ENCODE measurements at regions not wholly inside any gene's neighbourhood (a gene's known extent, or its start where the extent isn't known, plus 50 kb on each side); places are given as distances from the start of the nearest gene placed in this dataset.

DNA sequence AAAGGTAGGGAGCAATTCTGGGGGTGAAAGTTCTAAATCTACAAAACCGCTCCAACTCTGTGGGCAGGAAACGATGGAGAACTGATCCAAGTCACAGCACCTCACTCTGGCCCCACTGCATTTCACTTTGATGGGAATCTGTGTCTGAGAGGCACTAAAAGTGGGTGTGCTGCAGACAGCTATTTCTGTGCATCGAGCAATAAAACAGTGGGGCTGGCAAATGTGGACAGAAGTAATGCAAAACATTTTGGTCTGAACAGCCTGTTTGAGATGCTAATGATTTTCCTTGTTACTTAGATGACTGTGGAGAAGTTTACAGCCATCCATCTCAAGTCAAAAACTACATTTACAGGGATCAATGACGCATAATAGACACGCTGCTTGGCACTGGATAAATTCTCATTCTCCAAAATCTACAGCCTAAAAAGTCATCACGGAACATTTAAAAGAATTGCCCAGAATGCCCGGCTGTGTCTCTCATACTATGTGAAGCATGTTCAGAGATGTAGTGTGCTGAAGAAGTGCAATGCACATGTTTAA, 1671.6 kb upstream of the TENM3 start:
- TF ChIP-seq, protein P1, sequence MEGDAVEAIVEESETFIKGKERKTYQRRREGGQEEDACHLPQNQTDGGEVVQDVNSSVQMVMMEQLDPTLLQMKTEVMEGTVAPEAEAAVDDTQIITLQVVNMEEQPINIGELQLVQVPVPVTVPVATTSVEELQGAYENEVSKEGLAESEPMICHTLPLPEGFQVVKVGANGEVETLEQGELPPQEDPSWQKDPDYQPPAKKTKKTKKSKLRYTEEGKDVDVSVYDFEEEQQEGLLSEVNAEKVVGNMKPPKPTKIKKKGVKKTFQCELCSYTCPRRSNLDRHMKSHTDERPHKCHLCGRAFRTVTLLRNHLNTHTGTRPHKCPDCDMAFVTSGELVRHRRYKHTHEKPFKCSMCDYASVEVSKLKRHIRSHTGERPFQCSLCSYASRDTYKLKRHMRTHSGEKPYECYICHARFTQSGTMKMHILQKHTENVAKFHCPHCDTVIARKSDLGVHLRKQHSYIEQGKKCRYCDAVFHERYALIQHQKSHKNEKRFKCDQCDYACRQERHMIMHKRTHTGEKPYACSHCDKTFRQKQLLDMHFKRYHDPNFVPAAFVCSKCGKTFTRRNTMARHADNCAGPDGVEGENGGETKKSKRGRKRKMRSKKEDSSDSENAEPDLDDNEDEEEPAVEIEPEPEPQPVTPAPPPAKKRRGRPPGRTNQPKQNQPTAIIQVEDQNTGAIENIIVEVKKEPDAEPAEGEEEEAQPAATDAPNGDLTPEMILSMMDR (IDR thresholded peaks at IDR 0.05; ENCODE audit: low read depth, low read length): no peak
- in situ Hi-C loops (cut with HindIII; ENCODE audit: low sequenced_read_pairs): no loop called here
- DNase-seq (ENCODE audit: low read depth, low spot score): no peak
- H3K4me3 ChIP-seq (ENCODE audit: low read depth, low read length): no peak overlapping the region

DNA sequence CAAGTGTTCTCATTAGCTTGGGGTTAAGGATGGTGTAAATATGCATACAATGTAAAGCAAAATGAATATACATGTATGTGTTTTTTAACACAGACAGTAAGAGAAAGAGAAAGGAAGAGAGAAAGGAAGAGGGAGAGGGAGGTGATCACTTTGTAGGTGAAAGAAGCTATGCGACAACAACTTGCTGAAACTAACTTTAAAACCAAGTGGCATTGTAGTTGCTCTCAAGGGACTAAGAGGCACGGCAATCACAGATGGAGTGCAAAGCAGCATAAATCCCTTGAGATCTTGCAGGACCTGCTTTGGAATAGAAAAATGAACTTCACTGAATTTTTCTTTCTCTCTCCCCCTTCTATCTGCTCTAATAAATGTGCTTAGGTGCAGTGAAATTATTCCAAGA, 1665.0 kb upstream of the TENM3 start:
- TF ChIP-seq, protein P1 (IDR thresholded peaks at IDR 0.05; ENCODE audit: low read depth, low read length): no peak
- H3K4me3 ChIP-seq (ENCODE audit: low read depth, low read length): no peak overlapping the region
- no peak for DNase-seq (ENCODE audit: low read depth, low spot score)
- in situ Hi-C loops (cut with HindIII; ENCODE audit: low sequenced_read_pairs): no loop called here

DNA sequence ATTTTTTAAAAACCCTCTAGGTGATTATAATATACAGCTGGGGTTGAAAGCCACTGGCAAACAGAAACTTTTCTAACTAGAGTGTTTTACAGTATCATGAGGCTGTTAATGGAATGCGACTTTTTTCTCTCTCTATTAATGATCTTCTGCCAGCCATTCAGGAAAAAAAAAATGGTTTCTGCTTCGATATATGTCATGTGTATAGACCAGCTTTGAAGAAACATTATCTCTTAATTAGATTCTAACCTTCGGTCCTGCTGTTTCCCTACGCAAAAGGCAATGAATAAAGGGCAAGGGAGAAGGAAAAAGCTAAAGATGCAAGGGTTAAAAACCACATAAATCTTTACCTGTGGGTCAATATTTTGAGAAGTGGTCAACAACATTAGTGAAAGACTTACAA, 1662.1 kb upstream of the TENM3 start:
- H3K4me3 ChIP-seq (ENCODE audit: low read depth, low read length): no peak overlapping the region
- TF ChIP-seq, protein P1 (IDR thresholded peaks at IDR 0.05; ENCODE audit: low read depth, low read length): no peak
- no peak for DNase-seq (ENCODE audit: low read depth, low spot score)
- in situ Hi-C loops (cut with HindIII; ENCODE audit: low sequenced_read_pairs): no loop called here

DNA sequence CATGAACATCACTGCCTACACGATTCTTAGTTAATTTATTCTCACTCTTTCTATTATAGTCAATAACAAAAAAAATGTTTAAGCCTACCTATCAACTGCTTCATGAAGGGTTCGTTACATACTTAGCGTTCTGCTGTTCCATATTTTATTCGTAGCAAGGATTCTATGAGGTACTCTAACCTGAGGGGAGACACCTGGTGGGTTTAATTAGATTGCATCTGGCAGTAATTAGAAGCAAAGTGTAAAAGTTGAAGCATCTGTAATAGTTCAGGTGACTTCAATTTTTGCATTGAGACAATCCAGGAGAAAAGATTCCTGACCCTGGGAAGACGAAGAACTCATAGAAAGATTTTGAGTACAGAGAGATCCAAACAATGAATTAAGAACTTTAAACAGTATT, 1655.8 kb upstream of the TENM3 start:
- in situ Hi-C loops (cut with HindIII; ENCODE audit: low sequenced_read_pairs): no loop called here
- DNase-seq (ENCODE audit: low read depth, low spot score): no peak
- TF ChIP-seq, protein P1 (IDR thresholded peaks at IDR 0.05; ENCODE audit: low read depth, low read length): no peak

DNA sequence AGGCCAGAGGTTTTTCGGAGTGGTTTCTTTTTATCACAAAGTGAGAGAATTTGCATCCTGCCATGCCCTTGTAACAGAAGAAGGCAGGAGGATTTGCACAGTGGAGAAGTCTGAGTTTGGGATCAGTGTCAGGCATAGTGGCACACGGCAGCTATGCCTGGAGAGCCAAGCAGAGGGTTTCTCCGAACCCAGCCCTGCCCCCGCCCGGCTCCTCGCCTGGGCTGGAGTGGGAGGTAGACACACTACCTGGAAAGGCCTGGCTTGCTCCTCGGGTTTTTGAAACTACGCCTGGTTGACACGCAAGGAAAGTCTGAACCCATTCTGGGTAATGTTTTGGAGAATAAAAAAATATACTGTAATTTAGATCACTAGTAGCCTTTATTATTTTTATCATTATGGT, 1653.6 kb upstream of the TENM3 start:
- TF ChIP-seq, protein P1 (IDR thresholded peaks at IDR 0.05; ENCODE audit: low read depth, low read length): no peak
- in situ Hi-C loops (cut with HindIII; ENCODE audit: low sequenced_read_pairs): no loop called here
- H3K4me3 ChIP-seq (ENCODE audit: low read depth, low read length): no peak overlapping the region
- DNase-seq (ENCODE audit: low read depth, low spot score): no peak

More for the DNA sequence above, 1655.8 kb upstream of the TENM3 start:
- H3K4me3 ChIP-seq (ENCODE audit: low read depth, low read length): no peak overlapping the region

DNA sequence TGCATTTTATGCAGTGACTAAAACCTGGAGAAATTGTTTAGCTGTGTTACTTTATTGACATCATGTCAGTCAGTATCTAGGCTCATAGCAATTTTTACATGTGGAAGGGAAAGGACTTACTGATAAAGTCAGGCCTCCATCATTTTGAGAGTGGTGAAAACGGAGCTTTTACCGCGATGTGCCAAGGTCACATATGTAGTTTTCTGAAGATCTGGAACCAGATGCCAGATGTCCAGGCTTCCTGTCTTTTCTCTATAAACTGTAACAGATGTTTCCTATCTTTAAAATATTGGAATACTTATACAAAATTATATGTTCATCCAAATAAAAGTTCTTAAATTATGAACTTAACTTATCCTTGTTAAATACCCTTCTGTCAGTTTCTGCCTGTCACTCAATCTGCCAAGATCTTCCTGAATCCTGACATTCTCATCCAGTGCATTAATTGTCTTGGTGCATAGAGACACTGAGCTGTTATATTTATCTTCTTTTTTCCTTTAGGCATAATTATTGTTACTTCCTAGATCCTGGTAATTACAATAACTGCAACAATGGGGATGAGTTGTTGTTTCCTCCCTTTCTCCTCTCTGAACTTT, 1646.2 kb upstream of the TENM3 start:
- in situ Hi-C loops (cut with HindIII; ENCODE audit: low sequenced_read_pairs): no loop called here
- no peak overlapping the region for H3K4me3 ChIP-seq (ENCODE audit: low read depth, low read length)
- no peak for DNase-seq (ENCODE audit: low read depth, low spot score)
- TF ChIP-seq, protein P1 (IDR thresholded peaks at IDR 0.05; ENCODE audit: low read depth, low read length): no peak

Data from astrocyte of the spinal cord (primary cell).